OCI-LY3 (cell line): ENCODE measurements at regions not wholly inside any gene's neighbourhood (a gene's known extent, or its start where the extent isn't known, plus 50 kb on each side); places are given as distances from the start of the nearest gene placed in this dataset.

ENCODE experiments used
- CTCF ChIP-seq: fragments of 200-600, 300-600 bp; sonication (generic); IDR thresholded peaks from 2 replicates; pipeline ENCODE4 v1.5.1; 2014; ENCODE audit warnings: antibody characterized with exemption, low read length, low read depth
- EZH2phosphoT487 ChIP-seq: fragments of 200-600 bp; shearing (Covaris generic); IDR thresholded peaks from 2 replicates; pipeline ENCODE4 v1.6.1; 2018; ENCODE audit warnings: antibody characterized with exemption, mixed run types, low read depth

- TF ChIP-seq CTCF (no peak), EZH2phosphoT487 (no peak)
Measured at GRCh38 chr15:38127306-38127771, 125.3 kb upstream of the SPRED1 start.
